BLaER1 treated with 17β-estradiol and CSF1 and Interleukin-3, amounts not matched to agents 10 nM and 100 nM (cell line): ENCODE measurements at regions not wholly inside any gene's neighbourhood (a gene's known extent, or its start where the extent isn't known, plus 50 kb on each side); places are given as distances from the start of the nearest gene placed in this dataset.

Experiments used
- H3K27ac ChIP-seq, 11 experiments: shearing (Covaris generic); formaldehyde crosslinking; 2 replicates each; pipeline ENCODE4 v1.8.1; 2022
- H3K27me3 ChIP-seq, 11 experiments: shearing (Covaris generic); formaldehyde crosslinking; 2 replicates each; pipeline ENCODE4 v1.8.1; 2022
- H3K36me3 ChIP-seq, 11 experiments: shearing (Covaris generic); formaldehyde crosslinking; 2 replicates each; pipeline ENCODE4 v1.8.1; 2022
- H3K4me1 ChIP-seq, 10 experiments: shearing (Covaris generic); formaldehyde crosslinking; 2 replicates each; pipeline ENCODE4 v1.8.1; 2022
- H3K4me2 ChIP-seq, 11 experiments: shearing (Covaris generic); formaldehyde crosslinking; 2 replicates each; pipeline ENCODE4 v1.8.1; 2022
- H3K4me3 ChIP-seq, 10 experiments: shearing (Covaris generic); formaldehyde crosslinking; 2 replicates each; pipeline ENCODE4 v1.8.1; 2022
- H3K9ac ChIP-seq, 11 experiments: shearing (Covaris generic); formaldehyde crosslinking; 2 replicates each; pipeline ENCODE4 v1.8.1; 2022
- H3K9me3 ChIP-seq, 11 experiments: shearing (Covaris generic); formaldehyde crosslinking; replicated peaks in 1 of 11; 2 replicates each; pipeline ENCODE4 v1.8.1; 2022
- H4K20me1 ChIP-seq, 11 experiments: shearing (Covaris generic); formaldehyde crosslinking; 2 replicates each; pipeline ENCODE4 v1.8.1; 2022
- Cebpa-rat ChIP-seq, 11 experiments: shearing (Covaris generic); IDR thresholded peaks; 2 replicates each; pipeline ENCODE4 v1.8.1; 2022

DNA sequence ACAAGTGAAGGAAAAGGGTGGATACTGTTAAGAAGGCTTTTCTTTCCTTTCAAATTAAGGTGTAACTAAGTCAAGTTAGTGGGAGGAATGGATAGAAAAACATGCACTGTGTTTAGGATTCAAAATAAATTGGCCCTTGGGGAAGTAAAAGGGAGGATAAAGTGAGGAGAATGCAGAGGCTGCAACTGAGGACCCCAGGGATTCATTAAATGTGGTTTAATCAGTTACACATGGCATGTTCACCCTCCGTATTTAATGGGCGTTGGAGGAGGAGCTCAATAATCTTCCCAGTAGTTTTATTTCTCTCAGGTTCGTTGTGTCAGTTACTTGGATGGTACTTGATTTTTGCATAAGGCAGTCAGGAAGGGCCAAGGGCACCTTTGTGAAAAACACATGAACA lies 966.3 kb downstream of the JRKL start:
- H3K27ac ChIP-seq = no peak overlapping the region
- no peak overlapping the region for H3K9ac ChIP-seq
- H3K4me1 ChIP-seq = peaks cover 0 to 7% (median 4%) of the 10 kb centered on the region in 10 experiments; a peak in 7 of 20 replicates
- peak overlapping the region in 4 of 11 experiments; percentile 28 to 46 (median 36); a peak in 8 of 22 replicates for H3K4me2 ChIP-seq
- no peak for TF ChIP-seq Cebpa-rat (IDR thresholded peaks at IDR 0.05)
- no peaks in the 10 kb centered on the region for H3K27me3 ChIP-seq
- H3K36me3 ChIP-seq = no peaks in the 10 kb centered on the region
- H3K9me3 ChIP-seq = no peaks in the 10 kb centered on the region
- H3K4me3 ChIP-seq = no peak overlapping the region
- H4K20me1 ChIP-seq = no peaks in the 10 kb centered on the region

DNA sequence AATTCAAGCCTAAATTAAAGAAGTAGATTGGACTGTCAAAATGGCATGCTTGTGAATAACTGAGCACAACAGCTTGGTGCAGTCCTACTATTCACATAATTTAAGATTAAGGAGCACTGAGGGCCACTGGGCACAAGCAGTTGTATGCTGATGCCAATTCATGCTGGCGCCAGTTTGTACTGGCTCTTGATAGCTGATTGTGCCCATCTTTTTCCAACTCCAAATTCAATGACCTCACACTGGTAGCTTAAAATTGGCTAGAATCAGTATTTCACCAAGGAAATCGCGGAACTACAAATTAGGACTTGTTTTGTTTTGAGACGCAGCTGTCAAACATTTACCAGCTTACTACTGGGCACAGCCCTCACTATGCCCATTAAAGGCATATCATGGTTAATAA lies 969.2 kb downstream of the JRKL start:
- Histone ChIP-seq H4K20me1 (no peaks in the 10 kb centered on the region), H3K27me3 (no peaks in the 10 kb centered on the region), H3K9ac (no peak overlapping the region), H3K36me3 (no peaks in the 10 kb centered on the region), H3K4me1 (peaks cover 5 to 12% (median 8%) of the 10 kb centered on the region in 10 experiments; a peak in 16 of 20 replicates), H3K4me3 (no peak overlapping the region), H3K9me3 (no peaks in the 10 kb centered on the region), H3K27ac (no peak overlapping the region), H3K4me2 (no peak overlapping the region)
- TF ChIP-seq Cebpa-rat (IDR thresholded peaks at IDR 0.05) = no peak

DNA sequence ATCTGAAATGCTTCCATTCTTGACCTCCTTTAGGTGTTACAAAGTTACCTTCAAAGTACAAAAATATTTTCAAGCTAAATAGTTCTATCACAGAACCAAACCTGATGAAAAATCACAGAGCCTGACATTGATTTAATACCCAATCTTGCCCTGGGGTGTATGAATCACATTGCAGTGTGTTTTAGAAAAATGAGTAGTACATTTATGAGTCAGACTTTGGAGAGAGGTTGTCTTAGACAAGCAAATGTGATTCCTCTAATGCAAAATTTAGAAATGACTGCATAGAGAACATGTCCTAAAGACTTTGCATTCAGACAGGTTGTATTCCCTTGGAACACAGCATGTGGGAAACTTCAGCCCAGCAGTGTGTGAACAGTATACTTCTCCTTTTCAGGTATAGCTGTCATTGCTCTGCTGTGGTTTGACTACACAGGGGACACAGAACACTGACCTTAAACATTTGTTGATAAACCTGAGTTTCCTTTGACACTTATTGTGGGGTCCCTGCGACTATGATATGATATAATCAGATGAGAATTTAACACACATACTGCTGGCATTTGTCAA lies 972.1 kb downstream of the JRKL start:
- Histone ChIP-seq H3K4me2 (no peak overlapping the region), H3K27me3 (no peaks in the 10 kb centered on the region), H3K9ac (no peak overlapping the region), H3K9me3 (peaks cover 0 to 7% (median 0%) of the 10 kb centered on the region in 11 experiments; a peak in 4 of 22 replicates), H3K4me3 (no peak overlapping the region), H4K20me1 (no peaks in the 10 kb centered on the region), H3K36me3 (no peaks in the 10 kb centered on the region), H3K4me1 (peaks cover 0 to 19% (median 8%) of the 10 kb centered on the region in 10 experiments; a peak in 11 of 20 replicates), H3K27ac (no peak overlapping the region)
- no peak for TF ChIP-seq Cebpa-rat (IDR thresholded peaks at IDR 0.05)

DNA sequence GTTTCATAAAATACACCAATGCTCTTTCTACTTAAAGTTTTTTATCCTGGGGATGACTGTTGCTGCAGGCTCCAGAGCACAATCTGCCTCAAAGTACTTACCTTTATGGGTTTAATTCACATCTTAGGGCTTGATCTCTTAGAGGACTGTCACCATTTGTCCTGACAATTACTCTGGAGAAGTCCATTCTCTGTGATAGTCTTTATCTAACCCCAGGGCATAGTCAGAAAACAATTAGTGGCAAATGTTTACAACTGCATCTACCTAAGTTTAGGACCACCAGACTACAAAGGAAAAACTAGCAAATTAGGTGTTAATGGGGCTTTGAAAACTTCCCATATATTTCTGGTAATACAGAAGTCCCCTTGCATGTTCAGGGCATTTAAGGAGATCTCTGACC lies 973.5 kb downstream of the JRKL start:
- Histone ChIP-seq H3K4me2 (peak overlapping the region in 5 of 11 experiments; percentile 24 to 75 (median 53); a peak in 8 of 22 replicates), H3K4me3 (no peak overlapping the region), H4K20me1 (no peaks in the 10 kb centered on the region), H3K9me3 (peaks cover 0 to 19% (median 0%) of the 10 kb centered on the region in 11 experiments; a peak in 6 of 22 replicates), H3K27ac (peak overlapping the region in 2 of 11 experiments; percentile 9 to 17; a peak in 2 of 22 replicates), H3K36me3 (no peaks in the 10 kb centered on the region), H3K27me3 (no peaks in the 10 kb centered on the region), H3K4me1 (peaks cover 0 to 19% (median 8%) of the 10 kb centered on the region in 10 experiments; a peak in 11 of 20 replicates), H3K9ac (no peak overlapping the region)
- no peak for TF ChIP-seq Cebpa-rat (IDR thresholded peaks at IDR 0.05)

DNA sequence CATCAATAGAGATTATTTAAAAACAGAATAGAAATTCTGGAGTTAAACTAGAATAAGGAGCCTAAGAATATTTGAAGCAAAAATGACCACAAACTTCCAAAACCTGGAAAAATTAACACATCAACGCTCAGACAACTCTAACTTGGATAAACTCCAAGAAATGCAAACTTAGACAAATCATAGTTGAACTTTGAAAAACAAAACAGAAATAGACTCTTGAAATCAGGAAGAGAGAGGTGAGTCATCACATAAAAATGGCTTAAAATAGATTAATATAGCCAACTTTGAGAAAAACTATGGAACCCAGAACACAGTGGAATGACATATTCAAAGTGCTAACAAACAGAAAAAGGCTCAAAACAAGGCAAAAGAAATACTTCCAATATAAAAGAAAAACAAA lies 974.2 kb downstream of the JRKL start:
- Histone ChIP-seq H3K4me1 (peaks cover 0 to 19% (median 8%) of the 10 kb centered on the region in 10 experiments; a peak in 11 of 20 replicates), H3K4me2 (peak overlapping the region in 7 of 11 experiments; percentile 12 to 75 (median 52); a peak in 13 of 22 replicates), H4K20me1 (no peaks in the 10 kb centered on the region), H3K9ac (no peak overlapping the region), H3K27me3 (no peaks in the 10 kb centered on the region), H3K27ac (peak overlapping the region in 2 of 11 experiments; percentile 14 to 17; a peak in 3 of 22 replicates), H3K4me3 (no peak overlapping the region), H3K36me3 (no peaks in the 10 kb centered on the region), H3K9me3 (peaks cover 0 to 21% (median 0%) of the 10 kb centered on the region in 11 experiments; a peak in 6 of 22 replicates)
- no peak for TF ChIP-seq Cebpa-rat (IDR thresholded peaks at IDR 0.05)

DNA sequence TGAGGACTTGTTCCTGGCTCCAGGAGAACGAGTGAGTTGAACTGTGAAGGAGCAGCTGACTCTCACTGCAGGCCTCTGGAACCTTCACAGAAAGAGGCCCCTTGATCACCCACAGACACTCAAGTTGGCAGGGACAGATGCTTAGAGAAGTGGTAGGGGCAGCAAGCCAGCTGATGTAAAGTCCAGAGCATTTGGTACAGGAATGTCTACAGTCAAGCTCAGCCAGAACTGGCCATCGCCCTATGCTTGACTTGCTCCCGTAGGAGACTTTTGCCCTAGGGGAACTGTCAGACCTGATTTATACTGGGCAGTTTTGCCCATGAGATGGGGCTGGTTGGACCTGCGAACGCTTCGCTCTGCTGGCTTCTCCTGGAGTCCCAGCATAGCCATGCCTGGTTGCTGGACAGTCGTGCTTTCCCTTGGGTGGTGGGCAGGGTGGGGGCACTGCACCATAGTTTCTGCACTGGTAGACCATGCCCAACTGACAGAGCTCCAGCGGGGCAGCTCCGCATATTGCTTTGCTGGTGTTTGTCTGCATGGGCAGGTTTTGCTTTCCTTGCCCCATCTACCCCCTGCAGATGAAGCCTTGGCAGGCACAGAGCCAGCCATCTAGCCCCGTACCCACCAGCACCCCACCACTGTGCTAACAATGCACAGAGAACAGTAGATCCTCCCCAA lies 977.7 kb downstream of the JRKL start:
- Histone ChIP-seq H3K27me3 (no peaks in the 10 kb centered on the region), H3K9me3 (peaks cover 0 to 28% (median 0%) of the 10 kb centered on the region in 11 experiments; a peak in 7 of 22 replicates), H3K4me3 (no peak overlapping the region), H3K4me2 (no peak overlapping the region), H3K27ac (no peak overlapping the region), H3K9ac (no peak overlapping the region), H3K4me1 (peaks cover 0 to 19% (median 8%) of the 10 kb centered on the region in 10 experiments; a peak in 11 of 20 replicates), H3K36me3 (no peaks in the 10 kb centered on the region), H4K20me1 (no peaks in the 10 kb centered on the region)
- TF ChIP-seq Cebpa-rat (IDR thresholded peaks at IDR 0.05) = no peak

DNA sequence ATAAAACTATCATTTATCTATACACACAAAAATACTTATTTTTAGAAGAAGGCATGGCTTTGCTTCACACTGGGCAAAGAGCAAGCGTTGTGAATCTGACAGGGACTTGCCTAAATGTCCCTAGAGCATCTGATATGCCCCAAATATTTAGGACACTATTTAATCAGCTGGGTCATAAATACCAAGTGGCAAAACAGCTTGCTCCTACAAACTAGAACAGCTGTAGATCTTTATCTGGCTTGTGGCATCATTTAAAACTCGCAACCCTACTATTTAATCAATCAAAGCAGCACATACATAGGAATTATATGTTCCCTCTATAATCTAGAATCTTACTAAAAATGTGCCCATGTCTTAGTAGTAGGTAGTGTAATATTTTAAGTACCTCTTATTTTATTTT lies 999.5 kb downstream of the JRKL start:
- no peaks in the 10 kb centered on the region; a peak in 1 of 22 replicates for H4K20me1 ChIP-seq
- TF ChIP-seq Cebpa-rat (IDR thresholded peaks at IDR 0.05) = no peak

DNA sequence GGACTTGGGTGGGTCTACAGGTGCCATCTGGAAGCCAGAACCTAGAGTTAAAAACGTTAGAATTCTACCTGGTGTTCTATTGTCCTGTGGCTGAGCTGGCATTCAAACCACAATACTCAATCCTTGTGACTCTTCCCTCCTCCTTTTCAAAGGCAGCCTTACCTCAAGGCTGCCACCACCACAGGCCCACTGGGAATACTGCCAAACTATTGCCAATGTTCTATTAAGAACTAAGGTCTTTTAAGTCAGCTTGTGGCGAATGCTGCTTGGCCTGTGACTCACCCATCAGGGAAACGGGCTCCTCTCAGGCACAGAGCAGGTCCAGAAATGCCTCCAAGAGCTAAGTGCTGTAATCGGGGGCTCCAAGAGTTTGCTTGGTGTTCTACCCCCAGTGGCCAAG lies 1008.4 kb downstream of the JRKL start:
- no peaks in the 10 kb centered on the region for H4K20me1 ChIP-seq
- no peaks in the 10 kb centered on the region for H3K9me3 ChIP-seq
- H3K36me3 ChIP-seq = no peaks in the 10 kb centered on the region
- H3K4me3 ChIP-seq = no peak overlapping the region
- no peak for TF ChIP-seq Cebpa-rat (IDR thresholded peaks at IDR 0.05)
- H3K4me1 ChIP-seq = no peaks in the 10 kb centered on the region
- H3K27ac ChIP-seq = no peak overlapping the region
- no peak overlapping the region for H3K9ac ChIP-seq
- H3K27me3 ChIP-seq = no peaks in the 10 kb centered on the region
- H3K4me2 ChIP-seq = no peak overlapping the region

More for the DNA sequence above, 999.5 kb downstream of the JRKL start:
- Histone ChIP-seq H3K36me3 (no peaks in the 10 kb centered on the region), H3K4me1 (no peaks in the 10 kb centered on the region), H3K4me2 (no peak overlapping the region), H3K27ac (no peak overlapping the region), H3K9ac (no peak overlapping the region), H3K9me3 (no peaks in the 10 kb centered on the region), H3K4me3 (no peak overlapping the region), H3K27me3 (no peaks in the 10 kb centered on the region)

DNA sequence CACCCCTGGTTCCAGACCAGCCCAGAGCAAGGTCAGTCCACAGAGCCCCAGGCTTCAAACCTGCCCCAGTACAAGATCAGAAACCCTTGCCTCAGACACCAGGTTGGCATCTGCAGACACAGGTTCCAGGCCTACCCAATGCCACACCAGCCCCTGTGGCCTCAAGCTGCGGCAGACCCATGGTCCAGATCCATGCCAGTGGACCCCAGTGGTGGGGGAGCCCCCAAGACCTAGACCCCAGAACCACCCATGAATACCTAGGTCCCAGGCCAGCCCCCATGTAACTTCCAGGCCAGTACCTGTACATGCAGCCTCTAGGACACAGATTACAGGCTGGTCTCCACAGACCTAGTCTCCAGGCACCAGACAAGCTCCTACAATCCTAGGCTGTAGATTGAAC lies 1019.3 kb downstream of the JRKL start:
- Histone ChIP-seq H3K27me3 (no peaks in the 10 kb centered on the region), H3K4me1 (no peaks in the 10 kb centered on the region), H3K4me3 (no peak overlapping the region), H4K20me1 (no peaks in the 10 kb centered on the region), H3K9ac (no peak overlapping the region), H3K27ac (no peak overlapping the region), H3K9me3 (peaks cover 19 to 28% (median 24%) of the 10 kb centered on the region in 11 experiments), H3K4me2 (no peak overlapping the region), H3K36me3 (no peaks in the 10 kb centered on the region)
- no peak for TF ChIP-seq Cebpa-rat (IDR thresholded peaks at IDR 0.05)
